Activated T-cell treated with anti-CD3 and anti-CD28 coated beads for 1 hour (primary cell): ENCODE measurements at regions not wholly inside any gene's neighbourhood (a gene's known extent, or its start where the extent isn't known, plus 50 kb on each side); places are given as distances from the start of the nearest gene placed in this dataset.
"Not testable (repeated sequence)": the region's sequence is repeated elsewhere in the genome, so short reads cannot be mapped to it uniquely, and the experiment has no call there.

Experiments
- DNase-seq: peaks from one replicate; pipeline ENCODE4 v3.0.0-alpha.2; 2020; ENCODE audit warnings: low read depth

GRCh38 chr3:135636596-135636995 lies 328.9 kb upstream of the PPP2R3A start:
- no peak for DNase-seq

DNA sequence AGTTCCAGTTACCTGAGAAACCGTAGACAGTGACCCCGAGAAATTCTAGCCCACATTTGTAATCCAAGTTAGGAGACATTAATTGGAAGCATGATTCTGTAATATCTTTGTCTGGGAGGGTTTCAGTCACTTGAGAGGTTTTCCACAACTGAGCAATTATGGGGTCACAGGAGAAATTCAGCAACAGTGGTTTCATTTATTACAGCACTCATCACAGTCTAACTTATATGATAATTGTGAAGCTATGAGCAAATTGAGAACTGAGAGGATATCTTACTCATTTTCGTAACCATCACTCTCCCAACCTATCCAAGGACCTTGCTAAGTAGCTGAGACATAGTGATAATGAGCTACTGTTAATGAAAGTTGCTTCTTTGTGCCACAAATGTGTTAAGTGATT lies 328.5 kb upstream of the PPP2R3A start:
- no peak for DNase-seq

- DNase-seq: no peak
Observed at GRCh38 chr3:135641761-135642160, 323.8 kb upstream of the PPP2R3A start.

DNA sequence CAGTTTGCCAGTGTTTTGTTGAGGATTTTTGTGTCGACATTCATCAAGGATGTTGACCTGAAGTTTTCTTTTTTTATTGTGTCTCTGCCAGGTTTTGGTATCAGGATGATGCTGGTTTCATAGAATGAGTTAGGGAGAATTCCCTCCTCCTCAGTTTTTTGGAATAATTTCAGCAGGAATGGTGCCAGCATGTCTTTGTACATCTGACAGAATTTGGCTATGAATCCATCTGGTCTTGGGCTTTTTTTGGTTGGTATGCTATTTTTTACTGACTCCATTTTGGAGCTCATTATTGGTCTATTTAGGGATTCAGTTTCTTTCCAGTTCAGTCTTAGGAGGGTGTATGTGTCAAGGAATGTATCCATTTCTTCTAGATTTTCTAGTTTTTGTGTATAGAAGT lies 320.0 kb upstream of the PPP2R3A start:
- no peak for DNase-seq

DNA sequence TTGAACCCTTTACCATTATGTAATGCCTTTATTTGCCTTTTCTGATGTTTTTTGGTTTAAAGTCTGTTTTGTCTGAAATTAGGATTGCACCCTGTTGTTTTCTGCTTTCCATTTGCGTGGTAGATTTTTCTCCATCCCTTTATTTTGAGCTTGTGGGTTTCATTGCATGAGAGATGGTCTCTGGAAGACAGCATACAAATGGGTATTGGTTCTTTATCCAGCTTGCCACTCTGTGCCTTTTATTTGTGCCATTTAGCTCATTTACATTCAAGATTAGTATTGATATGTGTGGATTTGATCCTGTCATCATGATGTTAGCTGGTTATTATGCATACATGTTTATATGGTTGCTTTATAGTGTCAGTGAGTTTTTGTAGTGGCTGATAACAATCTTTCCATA lies 318.7 kb upstream of the PPP2R3A start:
- DNase-seq: no peak

GRCh38 chr3:135649361-135649760 lies 316.2 kb upstream of the PPP2R3A start:
- DNase-seq: no peak

DNA sequence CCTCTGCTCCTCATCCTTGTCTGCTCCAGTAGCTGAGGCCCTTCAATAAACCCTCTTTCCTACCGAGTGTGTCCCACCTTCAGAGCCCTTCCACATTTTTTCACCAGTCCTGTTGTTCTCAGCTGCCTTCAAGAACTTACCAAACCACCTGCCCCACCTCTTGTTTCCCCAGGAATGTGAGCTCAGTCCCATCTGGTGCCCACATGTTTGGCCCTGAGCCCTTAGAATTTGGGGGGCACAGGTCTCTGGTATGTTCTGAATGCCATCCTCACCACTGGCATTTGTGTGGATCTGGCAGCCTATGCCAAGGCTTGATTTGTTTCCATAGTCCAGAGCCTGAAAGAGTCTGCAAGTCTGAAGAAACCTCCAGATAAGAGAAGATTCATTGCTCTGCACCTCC lies 315.2 kb upstream of the PPP2R3A start:
- no peak for DNase-seq

- DNase-seq: no peak
Observed at GRCh38 chr3:135652388-135652787, 313.1 kb upstream of the PPP2R3A start.

GRCh38 chr3:135655328-135655727 lies 310.2 kb upstream of the PPP2R3A start:
- no peak for DNase-seq

GRCh38 chr3:135658451-135658850 lies 307.1 kb upstream of the PPP2R3A start:
- not testable (repeated sequence) for DNase-seq

- DNase-seq: no peak
Observed at GRCh38 chr3:135667061-135667460, 298.5 kb upstream of the PPP2R3A start.

- DNase-seq: no peak
Observed at GRCh38 chr3:135674508-135674907, 291.0 kb upstream of the PPP2R3A start.

GRCh38 chr3:135678386-135678785 lies 287.1 kb upstream of the PPP2R3A start:
- no peak for DNase-seq

GRCh38 chr3:135688003-135688402 lies 277.5 kb upstream of the PPP2R3A start:
- DNase-seq: no peak

GRCh38 chr3:135690664-135691063 lies 274.9 kb upstream of the PPP2R3A start:
- no peak for DNase-seq

- no peak for DNase-seq
Observed at GRCh38 chr3:135691240-135691639, 274.3 kb upstream of the PPP2R3A start.

GRCh38 chr3:135694142-135694541 lies 271.4 kb upstream of the PPP2R3A start:
- DNase-seq: no peak

- DNase-seq: no peak
Observed at GRCh38 chr3:135699741-135700140, 265.8 kb upstream of the PPP2R3A start.

GRCh38 chr3:135706758-135707375 lies 258.7 kb upstream of the PPP2R3A start:
- no peak for DNase-seq

GRCh38 chr3:135719449-135719848 lies 246.1 kb upstream of the PPP2R3A start:
- no peak for DNase-seq

GRCh38 chr3:135728007-135728721 lies 237.4 kb upstream of the PPP2R3A start:
- no peak for DNase-seq

DNA sequence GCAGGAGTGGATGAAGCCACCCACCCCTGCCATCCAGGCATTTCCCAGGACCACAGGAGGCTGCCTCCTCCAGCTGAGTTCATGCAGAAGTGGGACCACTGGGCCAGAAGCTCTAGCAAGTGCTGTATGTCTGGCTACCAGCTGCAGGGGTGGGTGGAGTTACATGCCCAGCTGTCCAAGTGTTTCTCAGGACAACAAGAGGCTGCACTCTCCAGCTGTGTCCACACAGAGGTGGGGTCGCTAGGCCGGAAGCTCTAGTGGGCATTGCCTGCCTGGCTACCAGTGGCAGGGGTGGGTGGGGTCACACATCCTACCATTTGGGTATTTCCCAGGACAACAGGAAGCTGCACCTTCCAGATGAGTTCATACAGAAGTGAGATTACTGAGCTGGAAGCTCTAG lies 234.0 kb upstream of the PPP2R3A start:
- no peak for DNase-seq

GRCh38 chr3:135736740-135737139 lies 228.8 kb upstream of the PPP2R3A start:
- no peak for DNase-seq

DNA sequence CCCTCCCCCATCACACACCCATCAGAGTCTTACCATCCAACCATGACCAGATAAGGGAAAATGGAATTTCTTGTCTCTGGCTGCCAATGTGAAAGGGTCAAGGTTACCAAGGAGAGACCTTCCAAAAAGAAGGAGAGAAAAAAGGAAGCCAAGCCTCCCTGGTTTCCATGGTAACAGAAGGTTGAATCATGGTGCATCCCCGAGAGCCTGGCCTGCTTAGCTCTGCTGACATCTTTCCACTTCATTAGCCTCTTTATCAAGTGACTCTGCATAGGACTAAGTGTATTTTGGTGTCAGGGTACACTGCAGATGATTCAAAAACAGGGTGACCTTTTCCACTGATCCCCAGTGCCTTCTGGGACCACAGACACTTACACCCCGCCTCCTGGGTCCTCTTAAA lies 225.7 kb upstream of the PPP2R3A start:
- DNase-seq: no peak
